22Rv1 (cell line): ENCODE measurements at regions not wholly inside any gene's neighbourhood (a gene's known extent, or its start where the extent isn't known, plus 50 kb on each side); places are given as distances from the start of the nearest gene placed in this dataset.

Experiments used
- CTCF ChIP-seq: fragments of 450-650 bp; IDR thresholded peaks from 2 replicates; pipeline ENCODE4 v1.5.1; 2017; ENCODE audit warnings: mild to moderate bottlenecking
- ZFX ChIP-seq: fragments of 450-650 bp; IDR thresholded peaks from 2 replicates; pipeline ENCODE4 v1.6.1; 2017; ENCODE audit warnings: antibody characterized with exemption, borderline replicate concordance

- TF ChIP-seq CTCF: no peak
- TF ChIP-seq ZFX: no peak
Observed at GRCh38 chr2:187900021-187900420, 345.8 kb upstream of the TFPI start.
